ENCODE measurements at regions not wholly inside any gene's neighbourhood (a gene's known extent, or its start where the extent isn't known, plus 50 kb on each side); places are given as distances from the start of the nearest gene placed in this dataset.

DNA sequence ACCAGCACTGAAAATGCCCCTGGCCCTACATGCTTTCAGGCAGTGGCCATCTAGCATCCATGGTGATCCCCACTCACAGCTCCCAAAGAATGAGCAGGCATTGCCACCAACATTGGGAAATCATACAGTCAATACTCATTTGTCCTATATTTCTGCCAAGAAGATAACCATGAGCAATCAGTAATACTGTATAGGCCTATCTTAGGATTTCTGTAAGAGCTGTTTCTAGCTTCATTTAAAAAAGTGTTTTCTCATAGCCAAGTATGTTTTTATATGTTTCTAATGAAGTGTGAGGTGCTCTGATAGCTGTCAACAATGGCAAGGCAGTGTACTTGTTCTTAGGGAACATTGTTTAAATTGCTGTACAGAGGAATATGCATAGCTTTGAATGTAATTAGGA, 428.7 kb downstream of the FGF9 start:
- TF ChIP-seq, protein P1, sequence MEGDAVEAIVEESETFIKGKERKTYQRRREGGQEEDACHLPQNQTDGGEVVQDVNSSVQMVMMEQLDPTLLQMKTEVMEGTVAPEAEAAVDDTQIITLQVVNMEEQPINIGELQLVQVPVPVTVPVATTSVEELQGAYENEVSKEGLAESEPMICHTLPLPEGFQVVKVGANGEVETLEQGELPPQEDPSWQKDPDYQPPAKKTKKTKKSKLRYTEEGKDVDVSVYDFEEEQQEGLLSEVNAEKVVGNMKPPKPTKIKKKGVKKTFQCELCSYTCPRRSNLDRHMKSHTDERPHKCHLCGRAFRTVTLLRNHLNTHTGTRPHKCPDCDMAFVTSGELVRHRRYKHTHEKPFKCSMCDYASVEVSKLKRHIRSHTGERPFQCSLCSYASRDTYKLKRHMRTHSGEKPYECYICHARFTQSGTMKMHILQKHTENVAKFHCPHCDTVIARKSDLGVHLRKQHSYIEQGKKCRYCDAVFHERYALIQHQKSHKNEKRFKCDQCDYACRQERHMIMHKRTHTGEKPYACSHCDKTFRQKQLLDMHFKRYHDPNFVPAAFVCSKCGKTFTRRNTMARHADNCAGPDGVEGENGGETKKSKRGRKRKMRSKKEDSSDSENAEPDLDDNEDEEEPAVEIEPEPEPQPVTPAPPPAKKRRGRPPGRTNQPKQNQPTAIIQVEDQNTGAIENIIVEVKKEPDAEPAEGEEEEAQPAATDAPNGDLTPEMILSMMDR (conservative IDR thresholded peaks at IDR 0.05 in 1 of 2, IDR thresholded peaks at IDR 0.05 in 1 of 2; ENCODE audit: low read depth in 1 of 2, low read length in 2 of 2), result no peak
- Histone ChIP-seq H4K20me1 (ENCODE audit: control insufficient read depth, extremely low read depth, insufficient read depth, low read length) (no peaks in the 10 kb centered on the region), H3K79me2 (ENCODE audit: control insufficient read depth, insufficient read depth, low read length) (no peaks in the 10 kb centered on the region), H3K4me2 (ENCODE audit: extremely low read depth, insufficient read depth, low read length) (no peak overlapping the region), H3K27ac (ENCODE audit: insufficient read depth, low read length) (no peak overlapping the region), H3K36me3 (ENCODE audit: control insufficient read depth, insufficient read depth, low read length) (no peaks in the 10 kb centered on the region), H3K9ac (ENCODE audit: insufficient read depth, low read length) (no peak overlapping the region), H3K9me3 (ENCODE audit: control insufficient read depth, insufficient read depth, low read depth, low read length) (no peaks in the 10 kb centered on the region), H3K4me1 (ENCODE audit: control insufficient read depth, extremely low read depth, insufficient read depth, low read length) (no peaks in the 10 kb centered on the region), H3K27me3 (ENCODE audit: control insufficient read depth, insufficient read depth, low read length) (no peaks in the 10 kb centered on the region), H2AFZ (ENCODE audit: low read length) (no peak overlapping the region), H3K4me3 (replicated peaks in 1 of 4; ENCODE audit: control extremely low read depth in 1 of 4, insufficient read depth in 1 of 4, low read depth in 3 of 4, low read length in 4 of 4) (no peak overlapping the region)
- DNase-seq (ENCODE audit: low read depth in 2 of 2), result no peak

DNA sequence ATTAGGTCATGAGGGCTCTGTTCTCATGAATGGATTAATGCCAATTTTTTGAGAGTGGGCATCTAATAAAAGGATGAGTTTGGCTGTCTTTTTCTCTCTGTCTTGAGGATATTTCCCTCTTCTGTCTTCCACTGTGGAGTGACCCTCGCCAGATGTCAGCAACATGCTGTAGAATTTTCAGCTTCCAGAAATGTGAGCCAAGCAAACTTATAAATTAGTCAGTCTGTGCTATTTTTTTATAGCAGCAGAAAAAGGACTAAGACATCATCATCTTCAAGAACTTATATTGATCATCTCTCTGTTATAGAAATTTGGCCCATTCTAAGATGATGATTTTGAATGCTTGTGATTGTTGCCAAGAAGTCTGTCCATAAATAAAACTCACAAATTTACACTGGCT, 431.4 kb downstream of the FGF9 start:
- no peaks in the 10 kb centered on the region for H3K4me1 ChIP-seq (ENCODE audit: control insufficient read depth, extremely low read depth, insufficient read depth, low read length)
- TF ChIP-seq, protein P1 (conservative IDR thresholded peaks at IDR 0.05 in 1 of 2, IDR thresholded peaks at IDR 0.05 in 1 of 2; ENCODE audit: low read depth in 1 of 2, low read length in 2 of 2), result no peak
- TF ChIP-seq EZH2 (IDR thresholded peaks at IDR 0.05; ENCODE audit: low read length, missing control alignments), result no peak
- H4K20me1 ChIP-seq (ENCODE audit: control insufficient read depth, extremely low read depth, insufficient read depth, low read length), result no peaks in the 10 kb centered on the region
- no peak overlapping the region for H3K4me2 ChIP-seq (ENCODE audit: extremely low read depth, insufficient read depth, low read length)
- no peaks in the 10 kb centered on the region for H3K9me3 ChIP-seq (ENCODE audit: control insufficient read depth, insufficient read depth, low read depth, low read length)
- no peaks in the 10 kb centered on the region for H3K79me2 ChIP-seq (ENCODE audit: control insufficient read depth, insufficient read depth, low read length)
- no peaks in the 10 kb centered on the region for H3K27me3 ChIP-seq (ENCODE audit: control insufficient read depth, insufficient read depth, low read length)
- no peak for DNase-seq (ENCODE audit: low read depth in 2 of 2)
- no peak overlapping the region for H3K9ac ChIP-seq (ENCODE audit: insufficient read depth, low read length)
- no peak overlapping the region for H2AFZ ChIP-seq (ENCODE audit: low read length)
- no peak overlapping the region for H3K4me3 ChIP-seq (replicated peaks in 1 of 4; ENCODE audit: control extremely low read depth in 1 of 4, insufficient read depth in 1 of 4, low read depth in 3 of 4, low read length in 4 of 4)
- no peak overlapping the region for H3K27ac ChIP-seq (ENCODE audit: insufficient read depth, low read length)
- no peaks in the 10 kb centered on the region for H3K36me3 ChIP-seq (ENCODE audit: control insufficient read depth, insufficient read depth, low read length)

DNA sequence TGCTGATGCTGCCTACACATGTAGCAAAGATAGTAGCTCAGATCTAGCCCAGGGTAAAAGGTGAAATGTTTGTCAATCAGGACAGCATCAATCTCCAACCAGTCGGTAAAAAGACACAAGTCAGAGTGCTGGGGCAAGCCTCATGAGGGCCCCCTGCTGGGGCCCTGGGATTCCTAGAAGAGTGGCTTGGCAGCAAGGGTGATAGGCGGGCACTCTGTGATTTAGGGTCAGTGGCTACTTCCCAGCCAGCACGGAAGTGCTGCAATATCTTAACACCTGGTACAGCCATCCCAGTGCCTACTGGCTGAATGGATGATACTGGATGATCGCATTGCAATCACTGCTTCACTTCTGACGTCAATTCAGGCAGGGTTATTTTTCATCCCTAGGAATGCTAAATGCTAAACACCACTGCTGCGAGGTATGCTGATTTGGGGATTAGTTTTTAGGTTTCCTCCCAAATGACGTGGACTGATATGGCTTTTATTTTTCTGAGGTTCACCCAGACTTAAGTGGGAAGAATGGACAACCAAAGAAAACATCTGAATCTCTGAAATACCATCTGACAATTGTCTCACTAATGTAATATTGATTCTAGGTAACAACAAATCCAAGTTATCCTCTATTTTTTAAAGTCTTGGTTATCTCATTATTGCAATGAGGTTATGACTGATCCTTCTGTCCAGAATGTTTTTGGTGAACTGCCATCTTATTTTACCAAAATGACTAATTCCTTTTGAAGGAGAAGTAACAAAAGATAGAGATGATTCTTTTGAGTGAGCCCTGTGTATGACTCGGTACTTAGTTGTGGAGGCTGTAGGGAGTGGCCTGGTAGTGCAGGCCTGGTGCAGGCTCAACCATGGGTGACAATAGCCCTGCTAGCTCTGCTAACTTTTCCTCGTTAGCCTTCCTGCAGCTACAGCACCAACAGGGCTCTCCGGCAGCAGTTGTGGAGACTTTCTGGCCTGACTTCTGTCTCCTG, 432.5 kb downstream of the FGF9 start:
- no peaks in the 10 kb centered on the region for H3K4me1 ChIP-seq (ENCODE audit: control insufficient read depth, extremely low read depth, insufficient read depth, low read length)
- no peak for DNase-seq (ENCODE audit: low read depth in 2 of 2)
- H3K4me3 ChIP-seq (replicated peaks in 1 of 4; ENCODE audit: control extremely low read depth in 1 of 4, insufficient read depth in 1 of 4, low read depth in 3 of 4, low read length in 4 of 4), result no peak overlapping the region
- no peaks in the 10 kb centered on the region for H3K36me3 ChIP-seq (ENCODE audit: control insufficient read depth, insufficient read depth, low read length)
- H3K27ac ChIP-seq (ENCODE audit: insufficient read depth, low read length), result no peak overlapping the region
- H3K27me3 ChIP-seq (ENCODE audit: control insufficient read depth, insufficient read depth, low read length), result no peaks in the 10 kb centered on the region
- no peaks in the 10 kb centered on the region for H4K20me1 ChIP-seq (ENCODE audit: control insufficient read depth, extremely low read depth, insufficient read depth, low read length)
- no peak overlapping the region for H3K4me2 ChIP-seq (ENCODE audit: extremely low read depth, insufficient read depth, low read length)
- H3K9ac ChIP-seq (ENCODE audit: insufficient read depth, low read length), result no peak overlapping the region
- no peak overlapping the region for H2AFZ ChIP-seq (ENCODE audit: low read length)
- H3K79me2 ChIP-seq (ENCODE audit: control insufficient read depth, insufficient read depth, low read length), result no peaks in the 10 kb centered on the region
- TF ChIP-seq, protein P1 (conservative IDR thresholded peaks at IDR 0.05 in 1 of 2, IDR thresholded peaks at IDR 0.05 in 1 of 2; ENCODE audit: low read depth in 1 of 2, low read length in 2 of 2), result no peak
- TF ChIP-seq EZH2 (IDR thresholded peaks at IDR 0.05; ENCODE audit: low read length, missing control alignments), result no peak
- no peaks in the 10 kb centered on the region for H3K9me3 ChIP-seq (ENCODE audit: control insufficient read depth, insufficient read depth, low read depth, low read length)
